Left lung (tissue), 4 donors: ENCODE measurements at regions not wholly inside any gene's neighbourhood (a gene's known extent, or its start where the extent isn't known, plus 50 kb on each side); places are given as distances from the start of the nearest gene placed in this dataset.
A peak's percentile ranks its signal among the peaks of the same experiment; 100 is the strongest.

ENCODE experiments used
- ATAC-seq: fragments of 200-7000 bp; cut with Tn5 transposase; one replicate; pipeline ENCODE4 v1.9.1; 2020; ENCODE audit warnings: moderate library complexity
- DNase-seq, 4 donors: peaks; one replicate each; pipeline ENCODE4 v3.0.0-alpha.2; 2013 to 2020
- H3K27ac ChIP-seq, 2 donors: fragments of 200-600 bp; sonication (generic) in 1 of 2; one replicate each; pipeline versions ENCODE4 v1.5.0 to v1.8.0; 2020 to 2021
- H3K27me3 ChIP-seq, 2 donors: fragments of 200-600 bp; sonication (generic) in 1 of 2; one replicate each; pipeline versions ENCODE4 v1.5.0 to v1.8.0; 2020 to 2021
- H3K36me3 ChIP-seq, 2 donors: fragments of 200-600 bp; sonication (generic) in 1 of 2; one replicate each; pipeline versions ENCODE4 v1.5.0 to v1.8.0; 2020 to 2021
- H3K4me1 ChIP-seq, 2 donors: fragments of 200-600 bp; one replicate each; pipeline ENCODE4 v1.8.0; 2021
- H3K4me3 ChIP-seq, 2 donors: fragments of 200-600 bp; sonication (generic) in 1 of 2; one replicate each; pipeline versions ENCODE4 v1.5.0 to v1.8.0; 2020 to 2021; ENCODE audit warnings: mild to moderate bottlenecking in 1 of 2
- H3K9me3 ChIP-seq, 2 donors: fragments of 200-600 bp; sonication (generic) in 1 of 2; one replicate each; pipeline versions ENCODE4 v1.5.0 to v1.8.0; 2020 to 2021
- CTCF ChIP-seq, 2 donors: fragments of 200-600 bp; sonication (generic) in 1 of 2; IDR thresholded peaks; one replicate each; pipeline versions ENCODE4 v1.5.0 to v1.8.0; 2021; ENCODE audit warnings: antibody characterized with exemption in 2 of 2
- intact Hi-C, 2 donors: fragments of 100-400 bp; cut with DNase I; formaldehyde crosslinking; loops; one replicate each; pipeline versions ENCODE4 v1.11.2 to v1.14.2; 2022
- donor health status: DM: no; HTN: yes; CAD: no.
- donor health status: DM: no; HTN: no; CAD: no.

DNA sequence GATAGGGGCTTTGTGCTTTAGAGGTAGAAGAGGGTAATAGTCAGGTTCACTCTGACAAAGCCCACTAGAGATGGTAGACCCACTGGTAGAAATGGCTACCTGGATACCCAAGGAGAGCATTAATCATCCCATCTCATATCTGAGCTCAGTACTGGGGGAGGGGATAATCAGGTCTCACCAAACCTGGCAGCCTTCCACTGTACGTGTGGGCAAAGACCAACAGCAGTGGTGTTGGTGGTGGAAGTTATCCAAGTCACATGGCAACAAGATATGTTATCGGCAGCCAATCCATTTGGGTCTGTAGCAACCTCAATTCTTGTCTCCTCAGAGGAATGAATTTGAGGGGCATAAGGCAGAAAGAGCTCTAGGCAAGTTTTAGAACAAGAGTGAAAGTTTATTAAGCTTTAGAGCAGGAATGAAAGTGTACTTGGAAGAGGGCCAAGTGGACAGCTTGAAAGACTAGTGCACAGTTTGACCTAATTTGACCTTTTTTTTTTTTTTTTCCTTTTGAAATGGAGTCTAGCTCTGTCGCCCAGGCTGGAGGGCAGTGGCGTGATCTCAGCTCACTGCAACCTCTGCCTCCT, 67.0 kb upstream of the CXCL13 start:
- H3K27me3 ChIP-seq: no peaks in the 10 kb centered on the region
- ATAC-seq (peak; percentile 68), DNase-seq (peak in 2 of 4 donors; percentile 30 to 34)
- peaks cover 5 to 9% of the 10 kb centered on the region in 2 donors for H3K4me1 ChIP-seq
- peaks cover 0 to 1% of the 10 kb centered on the region in 2 donors for H3K9me3 ChIP-seq
- TF ChIP-seq CTCF (IDR thresholded peaks at IDR 0.05): no peak
- no peak overlapping the region for H3K27ac ChIP-seq
- no peak overlapping the region for H3K4me3 ChIP-seq
- H3K36me3 ChIP-seq: no peaks in the 10 kb centered on the region
- intact Hi-C loops: no loop called here
